NB4 (cell line): ENCODE measurements at regions not wholly inside any gene's neighbourhood (a gene's known extent, or its start where the extent isn't known, plus 50 kb on each side); places are given as distances from the start of the nearest gene placed in this dataset.

ENCODE experiments used
- DNase-seq: peaks from one replicate; pipeline ENCODE4 v3.0.0; 2010; ENCODE audit warnings: low read depth
- H3K4me3 ChIP-seq: one replicate; pipeline ENCODE4 v1.5.1; 2011; ENCODE audit warnings: mild to moderate bottlenecking, low read depth, low read length, moderate library complexity
- MAX ChIP-seq: IDR thresholded peaks from 2 replicates; pipeline ENCODE4 v1.6.1; 2011; ENCODE audit warnings: low read depth, low read length
- MYC ChIP-seq: IDR thresholded peaks from 2 replicates; pipeline ENCODE4 v1.6.1; 2011; ENCODE audit warnings: low read depth, low read length
- POLR2A ChIP-seq: IDR thresholded peaks from 2 replicates; pipeline ENCODE4 v1.6.1; 2011; ENCODE audit warnings: mild to moderate bottlenecking; ENCODE audit not compliant: insufficient read length; ENCODE audit errors: extremely low read depth
- TF ChIP-seq, protein P1 (sequence below): IDR thresholded peaks from one replicate; pipeline ENCODE4 v1.5.1; 2012; ENCODE audit warnings: low read depth, low read length

DNA sequence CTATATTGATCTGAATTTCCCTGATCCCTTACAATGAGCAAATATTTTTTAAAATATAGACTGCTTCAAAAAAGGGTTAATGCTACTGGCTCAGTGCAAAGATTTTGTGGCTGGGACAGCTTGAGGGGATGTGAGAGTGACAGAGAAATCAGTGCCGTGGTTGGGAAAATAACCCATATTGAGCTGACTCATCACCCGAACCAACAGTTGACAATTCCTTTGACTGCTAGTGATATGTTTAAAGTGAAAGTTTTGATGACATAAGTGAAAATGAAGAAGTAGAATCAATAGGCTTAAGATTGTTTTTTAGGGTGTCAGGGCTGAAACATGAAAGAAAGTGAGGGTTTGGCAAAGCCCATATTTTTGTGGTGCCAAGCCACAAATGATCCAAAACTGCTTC is 257.1 kb upstream of the TENM4 start:
- TF ChIP-seq MYC (no peak), POLR2A (no peak), MAX (no peak)
- no peak for DNase-seq
- H3K4me3 ChIP-seq, result no peak overlapping the region

- no peak for TF ChIP-seq MYC
- TF ChIP-seq POLR2A, result no peak
- no peak for TF ChIP-seq MAX
- TF ChIP-seq, protein P1, sequence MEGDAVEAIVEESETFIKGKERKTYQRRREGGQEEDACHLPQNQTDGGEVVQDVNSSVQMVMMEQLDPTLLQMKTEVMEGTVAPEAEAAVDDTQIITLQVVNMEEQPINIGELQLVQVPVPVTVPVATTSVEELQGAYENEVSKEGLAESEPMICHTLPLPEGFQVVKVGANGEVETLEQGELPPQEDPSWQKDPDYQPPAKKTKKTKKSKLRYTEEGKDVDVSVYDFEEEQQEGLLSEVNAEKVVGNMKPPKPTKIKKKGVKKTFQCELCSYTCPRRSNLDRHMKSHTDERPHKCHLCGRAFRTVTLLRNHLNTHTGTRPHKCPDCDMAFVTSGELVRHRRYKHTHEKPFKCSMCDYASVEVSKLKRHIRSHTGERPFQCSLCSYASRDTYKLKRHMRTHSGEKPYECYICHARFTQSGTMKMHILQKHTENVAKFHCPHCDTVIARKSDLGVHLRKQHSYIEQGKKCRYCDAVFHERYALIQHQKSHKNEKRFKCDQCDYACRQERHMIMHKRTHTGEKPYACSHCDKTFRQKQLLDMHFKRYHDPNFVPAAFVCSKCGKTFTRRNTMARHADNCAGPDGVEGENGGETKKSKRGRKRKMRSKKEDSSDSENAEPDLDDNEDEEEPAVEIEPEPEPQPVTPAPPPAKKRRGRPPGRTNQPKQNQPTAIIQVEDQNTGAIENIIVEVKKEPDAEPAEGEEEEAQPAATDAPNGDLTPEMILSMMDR, result no peak
- no peak overlapping the region for H3K4me3 ChIP-seq
- DNase-seq, result no peak
Measured at GRCh38 chr11:79694368-79694767, 253.5 kb upstream of the TENM4 start.

DNA sequence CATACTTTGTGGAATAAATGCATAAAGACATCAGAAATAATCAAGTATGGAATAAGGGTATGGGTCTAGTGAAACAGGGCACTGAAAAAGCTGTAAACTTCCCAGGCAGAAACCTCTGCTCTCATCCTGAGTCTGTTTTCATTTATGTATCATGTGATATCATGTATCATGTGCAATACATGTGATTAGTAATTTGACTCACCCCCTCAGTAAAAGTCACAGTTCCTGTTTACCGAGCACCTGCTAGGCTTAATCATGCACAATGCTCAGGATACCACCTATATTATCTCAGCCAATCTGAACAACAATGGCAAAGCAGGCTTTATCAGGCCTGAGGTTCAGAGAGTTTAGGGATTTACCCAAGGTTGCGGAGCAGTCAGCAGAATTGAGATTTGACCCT is 250.6 kb upstream of the TENM4 start:
- no peak for DNase-seq
- no peak overlapping the region for H3K4me3 ChIP-seq
- TF ChIP-seq MAX, result no peak
- TF ChIP-seq, protein P1, result no peak
- TF ChIP-seq MYC, result no peak

DNA sequence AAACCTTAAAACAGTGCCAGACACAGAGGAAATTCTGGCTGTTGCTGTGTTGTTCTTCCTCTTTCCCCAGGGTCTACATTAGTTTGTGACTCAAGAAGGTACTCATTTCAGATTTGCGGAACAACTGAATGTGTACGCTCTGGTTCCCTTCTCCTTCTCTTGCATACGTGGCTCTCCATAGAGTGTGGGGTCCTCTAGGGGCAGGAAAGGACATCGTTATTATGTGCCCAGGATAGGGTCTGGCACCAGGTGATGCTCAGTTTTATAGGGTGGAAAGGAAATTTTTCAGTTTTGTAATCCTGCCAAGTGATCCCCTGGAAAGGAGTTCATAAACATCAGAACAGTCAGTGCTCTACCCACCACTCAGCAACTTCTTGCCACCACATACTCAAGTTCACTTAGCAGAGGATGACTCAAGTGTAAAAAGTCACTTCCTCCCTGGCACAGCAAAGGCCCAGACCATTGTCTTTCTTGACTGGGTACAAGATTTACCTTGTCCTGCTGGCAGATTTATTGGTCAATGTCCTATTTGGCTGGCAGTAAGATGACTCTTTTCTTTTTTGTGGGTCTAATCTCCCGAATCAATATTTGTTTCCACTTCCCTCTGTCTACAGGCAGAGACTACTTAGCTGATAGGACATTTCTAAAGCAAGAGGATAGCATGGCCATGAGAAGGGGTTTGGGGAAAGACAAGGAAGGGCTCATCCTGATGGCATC is 246.0 kb upstream of the TENM4 start:
- TF ChIP-seq MAX (no peak), MYC (no peak), POLR2A (no peak)
- TF ChIP-seq, protein P1, result no peak
- DNase-seq, result no peak
- no peak overlapping the region for H3K4me3 ChIP-seq

DNA sequence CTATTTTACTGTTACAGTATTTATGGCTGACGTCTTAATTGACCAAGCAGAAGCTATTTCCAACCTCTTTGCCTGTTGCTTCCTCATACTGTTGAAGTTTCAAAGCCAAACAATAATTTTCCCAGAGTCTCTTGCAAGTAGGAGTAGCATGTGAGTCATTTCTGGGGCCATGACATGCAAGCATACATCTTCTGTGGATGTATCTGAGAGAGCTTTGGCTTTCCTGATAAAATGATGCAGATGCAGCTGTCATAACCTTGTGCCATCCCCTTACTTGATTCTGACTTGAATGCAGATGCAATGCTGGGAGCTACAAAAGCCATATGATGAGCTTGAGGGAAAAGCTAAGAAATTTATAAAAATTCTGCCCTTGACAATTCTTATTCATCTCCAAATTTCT is 243.1 kb upstream of the TENM4 start:
- H3K4me3 ChIP-seq, result no peak overlapping the region
- no peak for DNase-seq
- TF ChIP-seq MAX, result no peak
- no peak for TF ChIP-seq MYC
- TF ChIP-seq POLR2A, result no peak
- TF ChIP-seq, protein P1, result no peak

DNA sequence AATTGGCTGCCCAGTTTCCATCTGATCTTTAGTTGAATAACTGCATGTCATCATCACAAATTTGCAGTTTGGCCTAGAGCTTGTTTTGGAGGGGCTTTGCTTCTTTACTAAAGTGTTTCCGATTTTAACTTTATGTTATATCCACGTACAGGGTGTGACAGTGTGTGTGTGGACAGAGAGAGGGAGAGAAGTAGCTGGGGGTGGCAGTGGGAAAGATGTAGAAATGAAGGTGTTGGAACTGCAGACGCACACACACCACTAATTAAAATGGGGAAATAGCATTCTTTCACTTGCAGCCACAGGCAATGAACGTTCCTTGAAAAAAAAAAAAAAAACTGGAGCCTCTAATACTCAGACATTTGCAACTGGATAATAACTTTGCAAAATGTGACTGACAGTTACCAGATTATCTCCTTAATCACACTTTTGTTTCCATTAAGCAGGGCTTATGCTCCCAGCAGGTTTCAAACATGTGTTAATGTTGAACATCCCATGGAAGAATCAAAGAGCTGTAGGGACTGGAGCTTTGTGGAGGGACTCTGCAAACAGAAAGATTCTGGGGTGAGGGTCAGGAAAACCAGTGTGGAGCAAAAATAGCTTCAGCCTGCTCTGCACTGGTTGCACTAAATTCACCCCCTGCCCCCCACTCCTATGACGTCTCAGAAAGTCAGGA is 238.1 kb upstream of the TENM4 start:
- TF ChIP-seq POLR2A (no peak), MYC (no peak), MAX (no peak)
- TF ChIP-seq, protein P1, result no peak
- DNase-seq, result no peak
- H3K4me3 ChIP-seq, result no peak overlapping the region
